ENCODE measurements at regions not wholly inside any gene's neighbourhood (a gene's known extent, or its start where the extent isn't known, plus 50 kb on each side); places are given as distances from the start of the nearest gene placed in this dataset.
"Not testable (repeated sequence)": the region's sequence is repeated elsewhere in the genome, so short reads cannot be mapped to it uniquely, and the experiment has no call there.

GRCh38 chrX:11836284-11836683 is 78.2 kb downstream of the MSL3 start:
- DNase-seq (ENCODE audit: low read depth, low spot score): no peak

- no peak for DNase-seq (ENCODE audit: low read depth, low spot score)
Observed at GRCh38 chrX:11837437-11837836, 79.4 kb downstream of the MSL3 start.

GRCh38 chrX:11864171-11864570 is 106.1 kb downstream of the MSL3 start:
- no peak for DNase-seq (ENCODE audit: low read depth, low spot score)

GRCh38 chrX:11867610-11868345 is 109.7 kb downstream of the MSL3 start:
- no peak for DNase-seq (ENCODE audit: low read depth, low spot score)

GRCh38 chrX:11870789-11871188 is 112.8 kb downstream of the MSL3 start:
- DNase-seq (ENCODE audit: low read depth, low spot score): no peak

- peak; percentile 19 for DNase-seq (ENCODE audit: low read depth, low spot score)
Observed at GRCh38 chrX:11881485-11882170, 123.6 kb downstream of the MSL3 start.

GRCh38 chrX:11886745-11887144 is 128.7 kb downstream of the MSL3 start:
- peak; percentile 57 for DNase-seq (ENCODE audit: low read depth, low spot score)

GRCh38 chrX:11887175-11887574 is 129.1 kb downstream of the MSL3 start:
- DNase-seq (ENCODE audit: low read depth, low spot score): no peak

GRCh38 chrX:11888421-11888820 is 130.4 kb downstream of the MSL3 start:
- no peak for DNase-seq (ENCODE audit: low read depth, low spot score)

GRCh38 chrX:11889791-11890190 is 131.8 kb downstream of the MSL3 start:
- DNase-seq (ENCODE audit: low read depth, low spot score): no peak

- DNase-seq (ENCODE audit: low read depth, low spot score): no peak
Observed at GRCh38 chrX:11890836-11891514, 132.9 kb downstream of the MSL3 start.

- DNase-seq (ENCODE audit: low read depth, low spot score): peak; percentile 27
Observed at GRCh38 chrX:11893933-11894710, 136.1 kb downstream of the MSL3 start.

- DNase-seq (ENCODE audit: low read depth, low spot score): peak; percentile 51
Observed at GRCh38 chrX:11899091-11899490, 141.1 kb downstream of the MSL3 start.

GRCh38 chrX:11905933-11906332 is 147.9 kb downstream of the MSL3 start:
- DNase-seq (ENCODE audit: low read depth, low spot score): not testable (repeated sequence)

GRCh38 chrX:11908371-11908770 is 150.3 kb downstream of the MSL3 start:
- DNase-seq (ENCODE audit: low read depth, low spot score): peak; percentile 42

GRCh38 chrX:11913001-11913400 is 155.0 kb downstream of the MSL3 start:
- DNase-seq (ENCODE audit: low read depth, low spot score): peak; percentile 43

- no peak for DNase-seq (ENCODE audit: low read depth, low spot score)
Observed at GRCh38 chrX:11929476-11929875, 171.4 kb downstream of the MSL3 start.

- DNase-seq (ENCODE audit: low read depth, low spot score): no peak
Observed at GRCh38 chrX:11932423-11932822, 174.4 kb downstream of the MSL3 start.

GRCh38 chrX:11934089-11934488 is 176.1 kb downstream of the MSL3 start:
- DNase-seq (ENCODE audit: low read depth, low spot score): no peak

- no peak for DNase-seq (ENCODE audit: low read depth, low spot score)
Observed at GRCh38 chrX:11941571-11941970, 183.5 kb downstream of the MSL3 start.

- DNase-seq (ENCODE audit: low read depth, low spot score): peak; percentile 46
Observed at GRCh38 chrX:11944501-11944900, 186.5 kb downstream of the MSL3 start.

GRCh38 chrX:11949291-11949690 is 189.0 kb upstream of the FRMPD4 start:
- DNase-seq (ENCODE audit: low read depth, low spot score): no peak
